ENCODE measurements at regions not wholly inside any gene's neighbourhood (a gene's known extent, or its start where the extent isn't known, plus 50 kb on each side); places are given as distances from the start of the nearest gene placed in this dataset.
"Not testable (repeated sequence)": the region's sequence is repeated elsewhere in the genome, so short reads cannot be mapped to it uniquely, and the experiment has no call there.

DNA sequence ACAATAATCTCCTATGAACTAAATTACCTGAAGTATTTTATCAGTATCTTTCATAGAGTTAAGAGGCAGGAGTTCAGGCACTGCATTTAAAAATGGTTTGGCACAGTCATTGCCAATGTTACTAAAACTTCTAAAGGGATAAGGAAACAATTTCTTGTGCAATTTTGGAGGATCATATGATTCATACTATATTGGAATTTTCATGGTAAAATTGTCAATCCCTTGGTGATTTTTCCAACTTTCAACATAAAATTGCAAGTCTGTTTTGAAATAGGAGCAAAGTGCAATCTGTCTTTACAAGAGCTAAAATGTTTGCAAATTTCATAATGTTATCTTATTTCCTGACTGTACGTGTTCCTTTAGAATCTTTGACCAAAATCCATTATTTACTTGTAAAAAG lies 211.1 kb downstream of the DMRTA1 start:
- no peaks in the 10 kb centered on the region for H3K27me3 ChIP-seq
- no peaks in the 10 kb centered on the region for H3K4me1 ChIP-seq
- DNase-seq (ENCODE audit: extremely low spot score in 2 of 2) = no peak
- H3K27ac ChIP-seq = no peak overlapping the region
- no peaks in the 10 kb centered on the region for H3K9me3 ChIP-seq
- no peak overlapping the region for H3K4me3 ChIP-seq
- H3K36me3 ChIP-seq = no peaks in the 10 kb centered on the region
- intact Hi-C loops (cut with DNase I) = no loop called here
- no peak for TF ChIP-seq POLR2A (IDR thresholded peaks at IDR 0.05)
- TF ChIP-seq POLR2AphosphoS5 (IDR thresholded peaks at IDR 0.05; ENCODE audit: insufficient read depth in 1 of 2, low read depth in 1 of 2) = no peak

DNA sequence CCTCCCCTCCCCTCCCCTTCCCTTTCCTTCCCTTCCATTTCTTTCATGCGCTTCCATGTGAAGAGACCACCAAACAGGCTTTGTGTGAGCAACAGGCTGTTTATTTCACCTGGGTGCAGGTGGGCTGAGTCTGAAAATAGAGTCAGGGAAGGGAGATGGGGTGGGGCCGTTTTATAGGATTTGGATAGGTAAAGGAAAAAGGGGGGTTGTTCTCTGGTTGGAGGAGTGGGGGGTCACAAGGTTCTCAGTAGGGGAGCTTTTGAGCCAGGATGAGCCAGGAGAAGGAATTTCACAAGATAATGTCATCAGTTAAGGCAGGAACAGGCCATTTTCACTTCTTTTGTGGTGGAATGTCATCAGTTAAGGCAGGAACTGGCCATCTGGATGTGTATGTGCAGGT lies 211.9 kb downstream of the DMRTA1 start:
- H3K36me3 ChIP-seq; H3K4me1 ChIP-seq; H3K4me3 ChIP-seq; DNase-seq (ENCODE audit: extremely low spot score in 2 of 2); H3K27me3 ChIP-seq; H3K27ac ChIP-seq; H3K9me3 ChIP-seq; intact Hi-C loops (cut with DNase I): not testable (repeated sequence)

DNA sequence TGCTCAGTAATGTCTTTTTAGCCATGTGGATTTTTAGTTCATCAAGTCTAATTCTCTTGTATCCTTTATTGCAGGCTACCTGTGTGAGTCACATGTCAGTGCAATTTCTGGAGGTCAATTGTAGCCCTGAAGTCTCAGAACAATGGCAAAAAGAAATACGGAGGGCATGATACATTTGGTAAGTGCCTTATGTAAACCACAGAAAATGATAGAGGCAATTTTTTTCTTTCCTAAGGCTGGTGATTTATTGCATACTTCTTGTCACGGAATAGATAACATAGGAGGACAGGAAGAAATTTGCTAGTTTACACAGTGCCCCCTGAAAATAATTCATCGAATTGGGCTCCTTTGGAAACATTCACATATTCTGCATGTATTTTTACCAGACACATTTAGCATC lies 235.9 kb downstream of the DMRTA1 start:
- intact Hi-C loops (cut with DNase I) = no loop called here
- no peaks in the 10 kb centered on the region for H3K36me3 ChIP-seq
- no peak for DNase-seq (ENCODE audit: extremely low spot score in 2 of 2)
- no peaks in the 10 kb centered on the region for H3K9me3 ChIP-seq
- H3K4me1 ChIP-seq = no peaks in the 10 kb centered on the region
- TF ChIP-seq, protein P1, sequence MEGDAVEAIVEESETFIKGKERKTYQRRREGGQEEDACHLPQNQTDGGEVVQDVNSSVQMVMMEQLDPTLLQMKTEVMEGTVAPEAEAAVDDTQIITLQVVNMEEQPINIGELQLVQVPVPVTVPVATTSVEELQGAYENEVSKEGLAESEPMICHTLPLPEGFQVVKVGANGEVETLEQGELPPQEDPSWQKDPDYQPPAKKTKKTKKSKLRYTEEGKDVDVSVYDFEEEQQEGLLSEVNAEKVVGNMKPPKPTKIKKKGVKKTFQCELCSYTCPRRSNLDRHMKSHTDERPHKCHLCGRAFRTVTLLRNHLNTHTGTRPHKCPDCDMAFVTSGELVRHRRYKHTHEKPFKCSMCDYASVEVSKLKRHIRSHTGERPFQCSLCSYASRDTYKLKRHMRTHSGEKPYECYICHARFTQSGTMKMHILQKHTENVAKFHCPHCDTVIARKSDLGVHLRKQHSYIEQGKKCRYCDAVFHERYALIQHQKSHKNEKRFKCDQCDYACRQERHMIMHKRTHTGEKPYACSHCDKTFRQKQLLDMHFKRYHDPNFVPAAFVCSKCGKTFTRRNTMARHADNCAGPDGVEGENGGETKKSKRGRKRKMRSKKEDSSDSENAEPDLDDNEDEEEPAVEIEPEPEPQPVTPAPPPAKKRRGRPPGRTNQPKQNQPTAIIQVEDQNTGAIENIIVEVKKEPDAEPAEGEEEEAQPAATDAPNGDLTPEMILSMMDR (IDR thresholded peaks at IDR 0.05) = no peak
- TF ChIP-seq POLR2A (IDR thresholded peaks at IDR 0.05) (no peak), POLR2AphosphoS5 (IDR thresholded peaks at IDR 0.05; ENCODE audit: insufficient read depth in 1 of 2, low read depth in 1 of 2) (no peak)
- H3K4me3 ChIP-seq = no peak overlapping the region
- no peak overlapping the region for H3K27ac ChIP-seq
- H3K27me3 ChIP-seq = no peaks in the 10 kb centered on the region

DNA sequence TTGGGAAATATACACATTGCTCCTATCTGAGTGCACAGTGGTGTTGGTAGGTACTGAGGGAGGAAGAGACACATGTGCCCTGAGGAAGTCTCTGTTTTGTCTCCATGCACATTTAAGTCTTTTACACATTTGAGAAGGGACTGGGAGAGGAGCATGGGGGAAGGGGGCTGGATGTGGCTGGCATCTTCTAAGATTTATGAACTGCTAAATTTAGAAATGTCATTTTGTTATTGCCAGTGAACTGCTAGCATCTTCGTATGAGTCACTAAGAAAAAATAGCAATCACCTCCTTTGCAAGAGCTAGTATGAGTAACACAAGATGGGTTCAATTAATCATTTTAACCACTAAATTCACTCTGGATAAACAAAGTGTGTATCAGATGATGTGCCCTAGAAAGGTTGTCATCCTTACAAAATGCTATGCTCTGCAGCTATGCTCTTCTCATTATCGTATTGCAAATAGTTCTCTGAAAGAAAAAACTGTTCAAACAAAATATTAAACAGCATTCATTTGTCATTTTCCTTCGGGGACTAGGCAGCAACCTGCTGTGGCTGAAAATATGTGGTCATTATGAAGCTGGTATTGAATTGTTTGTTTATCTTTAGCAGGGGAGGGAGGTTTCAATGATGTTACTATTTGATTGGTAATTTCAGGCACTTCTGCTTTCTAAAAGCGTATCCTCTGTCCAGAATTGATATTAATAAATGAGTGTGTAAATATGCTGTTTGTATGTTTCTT lies 236.5 kb downstream of the DMRTA1 start:
- intact Hi-C loops (cut with DNase I) = no loop called here
- no peaks in the 10 kb centered on the region for H3K36me3 ChIP-seq
- no peak overlapping the region for H3K27ac ChIP-seq
- no peak overlapping the region for H3K4me3 ChIP-seq
- TF ChIP-seq POLR2AphosphoS5 (IDR thresholded peaks at IDR 0.05; ENCODE audit: insufficient read depth in 1 of 2, low read depth in 1 of 2) = no peak
- TF ChIP-seq, protein P1 (IDR thresholded peaks at IDR 0.05) = no peak
- no peak for TF ChIP-seq POLR2A (IDR thresholded peaks at IDR 0.05)
- H3K9me3 ChIP-seq = no peaks in the 10 kb centered on the region
- DNase-seq (ENCODE audit: extremely low spot score in 2 of 2) = no peak
- no peaks in the 10 kb centered on the region for H3K4me1 ChIP-seq
- H3K27me3 ChIP-seq = no peaks in the 10 kb centered on the region

DNA sequence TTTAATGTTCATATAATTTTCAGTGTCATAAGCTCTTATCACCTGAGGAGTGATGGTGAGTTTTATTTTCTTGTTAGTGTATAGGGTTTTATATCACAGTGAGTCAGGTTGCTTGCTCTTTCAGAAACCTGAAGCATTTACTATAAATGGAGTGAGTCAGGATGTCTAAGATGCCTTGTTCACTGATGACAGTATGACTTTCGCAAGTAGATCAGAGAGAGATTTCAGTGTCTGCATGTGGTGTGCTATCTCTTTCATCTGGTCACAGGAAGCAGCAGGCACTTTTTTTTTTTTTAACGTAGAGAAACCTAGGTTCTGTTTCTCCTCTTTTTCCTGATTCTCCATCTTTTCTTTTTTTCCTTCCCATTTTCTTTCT lies 237.1 kb downstream of the DMRTA1 start:
- Histone ChIP-seq H3K27me3 (no peaks in the 10 kb centered on the region), H3K4me3 (no peak overlapping the region), H3K4me1 (no peaks in the 10 kb centered on the region), H3K36me3 (no peaks in the 10 kb centered on the region), H3K27ac (no peak overlapping the region), H3K9me3 (no peaks in the 10 kb centered on the region)
- intact Hi-C loops (cut with DNase I) = no loop called here
- TF ChIP-seq POLR2AphosphoS5 (IDR thresholded peaks at IDR 0.05; ENCODE audit: insufficient read depth in 1 of 2, low read depth in 1 of 2) (no peak), POLR2A (IDR thresholded peaks at IDR 0.05) (no peak)
- TF ChIP-seq, protein P1 (IDR thresholded peaks at IDR 0.05) = no peak
- DNase-seq (ENCODE audit: extremely low spot score in 2 of 2) = no peak

DNA sequence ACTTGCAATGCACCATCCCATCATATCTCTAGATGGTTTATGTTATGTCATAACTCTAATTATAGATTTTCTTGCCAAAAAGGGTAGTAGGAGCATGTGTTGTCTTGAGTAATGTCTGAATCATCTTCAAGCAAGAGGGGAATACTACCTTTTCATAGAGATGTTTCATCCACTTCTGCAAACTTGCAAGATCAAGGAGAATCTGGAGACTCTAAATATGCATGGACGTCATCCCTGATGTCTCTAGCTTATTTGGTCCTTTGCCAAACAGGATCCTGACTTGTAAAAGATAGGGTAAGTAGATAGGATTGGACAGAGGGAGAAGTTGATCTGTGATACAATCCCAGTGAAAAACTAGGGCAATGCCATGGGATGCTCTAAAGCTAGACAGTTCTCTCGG lies 246.5 kb downstream of the DMRTA1 start:
- Histone ChIP-seq H3K4me1 (no peaks in the 10 kb centered on the region), H3K27me3 (no peaks in the 10 kb centered on the region), H3K9me3 (no peaks in the 10 kb centered on the region), H3K27ac (no peak overlapping the region), H3K36me3 (no peaks in the 10 kb centered on the region), H3K4me3 (no peak overlapping the region)
- intact Hi-C loops (cut with DNase I) = no loop called here
- no peak for DNase-seq (ENCODE audit: extremely low spot score in 2 of 2)
- TF ChIP-seq POLR2A (IDR thresholded peaks at IDR 0.05) = no peak
- TF ChIP-seq, protein P1 (IDR thresholded peaks at IDR 0.05) = no peak
- no peak for TF ChIP-seq POLR2AphosphoS5 (IDR thresholded peaks at IDR 0.05; ENCODE audit: insufficient read depth in 1 of 2, low read depth in 1 of 2)

Data from vagina (tissue), 2 donors.